H9 (cell line): ENCODE measurements at regions not wholly inside any gene's neighbourhood (a gene's known extent, or its start where the extent isn't known, plus 50 kb on each side); places are given as distances from the start of the nearest gene placed in this dataset.

ENCODE experiments used
- DNase-seq: peaks from one replicate; pipeline ENCODE4 v3.0.0-alpha.2; 2017
- H2AFZ ChIP-seq: one replicate; pipeline ENCODE4 v1.6.1; 2013; ENCODE audit warnings: mild to moderate bottlenecking, low read length, control low read depth, moderate library complexity
- H2AK5ac ChIP-seq: 2 replicates; pipeline ENCODE4 v1.6.1; 2013; ENCODE audit warnings: low read length, control low read depth, mixed read lengths; ENCODE audit not compliant: insufficient read length
- H2BK120ac ChIP-seq: one replicate; pipeline ENCODE4 v1.6.1; 2013; ENCODE audit warnings: low read depth, mild to moderate bottlenecking, low read length, control low read depth, inconsistent platforms; ENCODE audit not compliant: poor library complexity, severe bottlenecking
- H2BK12ac ChIP-seq: 2 replicates; pipeline ENCODE4 v1.6.1; 2013; ENCODE audit warnings: low read length, control low read depth, mixed read lengths, low read depth; ENCODE audit not compliant: insufficient read length
- H2BK15ac ChIP-seq: 2 replicates; pipeline ENCODE4 v1.6.1; 2013; ENCODE audit warnings: low read depth, low read length, control low read depth
- H2BK20ac ChIP-seq: one replicate; pipeline ENCODE4 v1.6.1; 2013; ENCODE audit warnings: low read depth, mild to moderate bottlenecking, low read length, control low read depth, inconsistent platforms; ENCODE audit not compliant: poor library complexity, severe bottlenecking
- H2BK5ac ChIP-seq: 2 replicates; pipeline ENCODE4 v1.6.1; 2013; ENCODE audit warnings: low read length, control low read depth, mixed read lengths; ENCODE audit not compliant: insufficient read length
- H3K14ac ChIP-seq: 2 replicates; pipeline ENCODE4 v1.6.1; 2013; ENCODE audit warnings: low read length, control low read depth; ENCODE audit not compliant: insufficient read depth
- H3K18ac ChIP-seq: 2 replicates; pipeline ENCODE4 v1.6.1; 2013; ENCODE audit warnings: low read depth, mild to moderate bottlenecking, mixed read lengths, low read length, control low read depth; ENCODE audit not compliant: insufficient read length
- H3K23ac ChIP-seq: 2 replicates; pipeline ENCODE4 v1.6.1; 2013; ENCODE audit warnings: low read length, control low read depth, mixed read lengths, low read depth; ENCODE audit not compliant: insufficient read length
- H3K23me2 ChIP-seq: 2 replicates; pipeline ENCODE4 v1.6.1; 2013; ENCODE audit warnings: low read depth, mild to moderate bottlenecking, mixed read lengths, low read length, control low read depth; ENCODE audit not compliant: insufficient read length, poor library complexity, severe bottlenecking
- H3K27ac ChIP-seq: 2 replicates; pipeline ENCODE4 v1.5.1; 2013; ENCODE audit warnings: low read length, control low read depth, mixed read lengths, low read depth; ENCODE audit not compliant: insufficient read length
- H3K27me3 ChIP-seq: 2 replicates; pipeline ENCODE4 v1.6.1; 2013; ENCODE audit warnings: low read length, control low read depth, inconsistent platforms; ENCODE audit not compliant: insufficient read depth
- H3K4ac ChIP-seq: 2 replicates; pipeline ENCODE4 v1.6.1; 2013; ENCODE audit warnings: low read depth, mild to moderate bottlenecking, control low read depth, inconsistent platforms, low read length, moderate library complexity
- H3K4me1 ChIP-seq: 2 replicates; pipeline ENCODE4 v1.6.1; 2013; ENCODE audit warnings: low read length, control low read depth, inconsistent platforms; ENCODE audit not compliant: insufficient read depth
- H3K4me2 ChIP-seq: 2 replicates; pipeline ENCODE4 v1.6.1; 2013; ENCODE audit warnings: low read length, control low read depth, mixed read lengths; ENCODE audit not compliant: insufficient read length, insufficient read depth
- H3K56ac ChIP-seq: 2 replicates; pipeline ENCODE4 v1.6.1; 2013; ENCODE audit warnings: low read depth, mild to moderate bottlenecking, mixed read lengths, low read length, control low read depth; ENCODE audit not compliant: insufficient read length
- H3K79me1 ChIP-seq: 2 replicates; pipeline ENCODE4 v1.6.1; 2013; ENCODE audit warnings: low read depth, mild to moderate bottlenecking, moderate library complexity, low read length, control low read depth, inconsistent platforms; ENCODE audit not compliant: insufficient read depth, poor library complexity, severe bottlenecking
- H3K79me2 ChIP-seq: 2 replicates; pipeline ENCODE4 v1.6.1; 2013; ENCODE audit warnings: low read length, control low read depth, inconsistent platforms; ENCODE audit not compliant: insufficient read depth
- H3K9ac ChIP-seq: 2 replicates; pipeline ENCODE4 v1.6.1; 2013; ENCODE audit warnings: low read length, control low read depth, mixed read lengths; ENCODE audit not compliant: insufficient read length; ENCODE audit errors: extremely low read depth
- H3K9me3 ChIP-seq: one replicate; pipeline ENCODE4 v1.6.1; 2013; ENCODE audit warnings: low read depth, low read length, inconsistent platforms; ENCODE audit not compliant: control insufficient read depth
- H3T11ph ChIP-seq: one replicate; pipeline ENCODE4 v1.6.1; 2013; ENCODE audit warnings: mild to moderate bottlenecking, low read length, control low read depth, inconsistent platforms
- H4K20me1 ChIP-seq: one replicate; pipeline ENCODE4 v1.6.1; 2013; ENCODE audit not compliant: control insufficient read depth, insufficient read length, insufficient read depth
- H4K5ac ChIP-seq: 2 replicates; pipeline ENCODE4 v1.6.1; 2013; ENCODE audit warnings: low read depth, mild to moderate bottlenecking, mixed read lengths, low read length, control low read depth; ENCODE audit not compliant: insufficient read length
- H4K8ac ChIP-seq: replicated peaks from 2 replicates; pipeline ENCODE4 v1.6.1; 2013; ENCODE audit warnings: low read length, control low read depth, mixed read lengths, low read depth; ENCODE audit not compliant: insufficient read length
- H4K91ac ChIP-seq: 2 replicates; pipeline ENCODE4 v1.6.1; 2013; ENCODE audit warnings: low read depth, mild to moderate bottlenecking, moderate library complexity, mixed read lengths, low read length, control low read depth; ENCODE audit not compliant: insufficient read length
- H3K27ac Mint-ChIP-seq, 3 experiments: 2 replicates in 2 of 3; 3 replicates in 1 of 3; pipeline ENCODE4 v1.8.0; 2020 to 2021; ENCODE audit warnings: mixed read lengths in 3 of 3, mild to moderate bottlenecking in 1 of 3, moderate library complexity in 1 of 3
- H3K27me3 Mint-ChIP-seq: 2 replicates; pipeline ENCODE4 v1.8.0; 2021; ENCODE audit warnings: low read depth, mild to moderate bottlenecking, moderate library complexity, mixed read lengths
- H3K36me3 Mint-ChIP-seq, 3 experiments: 2 replicates in 2 of 3; 3 replicates in 1 of 3; pipeline ENCODE4 v1.8.0; 2020 to 2021; ENCODE audit warnings: low read depth in 3 of 3, mixed read lengths in 3 of 3; ENCODE audit not compliant: insufficient read depth in 1 of 3
- H3K4me1 Mint-ChIP-seq, 2 experiments: 2 replicates each; pipeline ENCODE4 v1.8.0; 2020; ENCODE audit warnings: mixed read lengths in 2 of 2
- H3K4me3 Mint-ChIP-seq, 2 experiments: 2 replicates in 1 of 2; 3 replicates in 1 of 2; pipeline ENCODE4 v1.8.0; 2020 to 2021; ENCODE audit warnings: mild to moderate bottlenecking in 2 of 2, mixed read lengths in 2 of 2, moderate library complexity in 1 of 2
- H3K9me3 Mint-ChIP-seq, 2 experiments: 2 replicates in 1 of 2; 3 replicates in 1 of 2; pipeline ENCODE4 v1.8.0; 2020; ENCODE audit warnings: mild to moderate bottlenecking in 2 of 2, mixed read lengths in 2 of 2, moderate library complexity in 1 of 2
- TF ChIP-seq, protein P1 (sequence below): fragments of 200-600 bp; sonication (generic); conservative IDR thresholded peaks from 3 replicates; pipeline ENCODE4 v1.8.0; 2021; ENCODE audit warnings: antibody characterized with exemption, mild to moderate bottlenecking

DNA sequence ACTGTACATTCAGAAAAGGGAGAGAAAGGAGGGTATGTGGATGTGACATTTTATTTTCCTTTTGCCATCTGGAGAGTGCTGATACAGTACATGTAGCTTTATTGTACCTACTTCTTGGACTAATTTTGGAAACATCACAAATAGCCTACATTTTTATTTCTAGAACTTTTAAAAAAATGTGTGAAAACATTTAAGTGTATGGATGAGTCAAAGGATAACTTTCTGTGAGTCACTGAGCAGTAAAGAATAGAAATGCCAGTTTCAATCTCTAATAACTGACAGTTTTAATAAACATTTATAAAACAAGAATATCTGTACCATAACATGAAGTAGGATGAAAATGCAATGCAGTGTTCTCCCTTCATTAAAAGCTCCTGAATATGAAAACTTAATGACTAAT lies 374.4 kb upstream of the NWD2 start:
- no peak overlapping the region for H2AFZ ChIP-seq

More for the DNA sequence above, 374.4 kb upstream of the NWD2 start:
- Histone ChIP-seq H4K91ac (no peak overlapping the region), H2BK120ac (no peak overlapping the region), H2BK20ac (no peak overlapping the region), H3K27me3 (no peaks in the 10 kb centered on the region), H3K23ac (no peak overlapping the region), H3K4me1 (no peaks in the 10 kb centered on the region), H3K9ac (no peak overlapping the region), H3K79me2 (no peaks in the 10 kb centered on the region), H3K56ac (no peak overlapping the region), H3K9me3 (no peaks in the 10 kb centered on the region), H4K8ac (no peak overlapping the region), H3T11ph (no peak overlapping the region), H3K14ac (no peak overlapping the region), H2BK5ac (no peak overlapping the region), H2AK5ac (no peak overlapping the region), H3K4me2 (no peak overlapping the region), H3K18ac (no peak overlapping the region), H4K5ac (no peak overlapping the region), H2BK12ac (no peak overlapping the region), H3K23me2 (no peaks in the 10 kb centered on the region), H2BK15ac (no peak overlapping the region), H4K20me1 (no peaks in the 10 kb centered on the region), H3K27ac (no peak overlapping the region), H3K79me1 (no peaks in the 10 kb centered on the region), H3K4ac (no peak overlapping the region)
- H3K4me3 Mint-ChIP-seq = no peak overlapping the region
- no peak overlapping the region for H3K27ac Mint-ChIP-seq
- no peaks in the 10 kb centered on the region for H3K36me3 Mint-ChIP-seq
- no peak for DNase-seq
- TF ChIP-seq, protein P1, sequence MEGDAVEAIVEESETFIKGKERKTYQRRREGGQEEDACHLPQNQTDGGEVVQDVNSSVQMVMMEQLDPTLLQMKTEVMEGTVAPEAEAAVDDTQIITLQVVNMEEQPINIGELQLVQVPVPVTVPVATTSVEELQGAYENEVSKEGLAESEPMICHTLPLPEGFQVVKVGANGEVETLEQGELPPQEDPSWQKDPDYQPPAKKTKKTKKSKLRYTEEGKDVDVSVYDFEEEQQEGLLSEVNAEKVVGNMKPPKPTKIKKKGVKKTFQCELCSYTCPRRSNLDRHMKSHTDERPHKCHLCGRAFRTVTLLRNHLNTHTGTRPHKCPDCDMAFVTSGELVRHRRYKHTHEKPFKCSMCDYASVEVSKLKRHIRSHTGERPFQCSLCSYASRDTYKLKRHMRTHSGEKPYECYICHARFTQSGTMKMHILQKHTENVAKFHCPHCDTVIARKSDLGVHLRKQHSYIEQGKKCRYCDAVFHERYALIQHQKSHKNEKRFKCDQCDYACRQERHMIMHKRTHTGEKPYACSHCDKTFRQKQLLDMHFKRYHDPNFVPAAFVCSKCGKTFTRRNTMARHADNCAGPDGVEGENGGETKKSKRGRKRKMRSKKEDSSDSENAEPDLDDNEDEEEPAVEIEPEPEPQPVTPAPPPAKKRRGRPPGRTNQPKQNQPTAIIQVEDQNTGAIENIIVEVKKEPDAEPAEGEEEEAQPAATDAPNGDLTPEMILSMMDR = no peak
- H3K9me3 Mint-ChIP-seq = no peaks in the 10 kb centered on the region
- H3K4me1 Mint-ChIP-seq = no peaks in the 10 kb centered on the region
- H3K27me3 Mint-ChIP-seq = no peaks in the 10 kb centered on the region
